ENCODE measurements at regions not wholly inside any gene's neighbourhood (a gene's known extent, or its start where the extent isn't known, plus 50 kb on each side); places are given as distances from the start of the nearest gene placed in this dataset.

GRCh38 chr3:99499235-99500158 is 138.9 kb upstream of the COL8A1 start:
- ATAC-seq = peak; percentile 57

GRCh38 chr3:99498550-99499234 is 139.7 kb upstream of the COL8A1 start:
- ATAC-seq = no peak

- no peak for ATAC-seq
These were observed 150.5 kb upstream of the COL8A1 start for GRCh38 chr3:99487894-99488293.

GRCh38 chr3:99485286-99485685 is 153.1 kb upstream of the COL8A1 start:
- no peak for ATAC-seq

- ATAC-seq = no peak
These were observed 153.5 kb upstream of the COL8A1 start for GRCh38 chr3:99484871-99485270.

GRCh38 chr3:99483841-99484240 is 154.6 kb upstream of the COL8A1 start:
- ATAC-seq = no peak

- ATAC-seq = no peak
These were observed 156.2 kb upstream of the COL8A1 start for GRCh38 chr3:99482191-99482590.

GRCh38 chr3:99481561-99481960 is 156.8 kb upstream of the COL8A1 start:
- ATAC-seq = no peak

- ATAC-seq = no peak
These were observed 158.6 kb upstream of the COL8A1 start for GRCh38 chr3:99479768-99480167.

GRCh38 chr3:99477650-99478049 is 160.7 kb upstream of the COL8A1 start:
- ATAC-seq = no peak

GRCh38 chr3:99475229-99475628 is 163.2 kb upstream of the COL8A1 start:
- ATAC-seq = no peak

- no peak for ATAC-seq
These were observed 163.6 kb upstream of the COL8A1 start for GRCh38 chr3:99474776-99475175.

- no peak for ATAC-seq
These were observed 165.1 kb upstream of the COL8A1 start for GRCh38 chr3:99473321-99473751.

- no peak for ATAC-seq
These were observed 166.0 kb upstream of the COL8A1 start for GRCh38 chr3:99472385-99472784.

GRCh38 chr3:99471353-99472323 is 166.8 kb upstream of the COL8A1 start:
- ATAC-seq = no peak

- ATAC-seq = no peak
These were observed 167.6 kb upstream of the COL8A1 start for GRCh38 chr3:99470841-99471240.

- ATAC-seq = no peak
These were observed 169.5 kb upstream of the COL8A1 start for GRCh38 chr3:99468918-99469317.

GRCh38 chr3:99467420-99467819 is 171.0 kb upstream of the COL8A1 start:
- no peak for ATAC-seq

- no peak for ATAC-seq
These were observed 172.1 kb upstream of the COL8A1 start for GRCh38 chr3:99466331-99466730.

GRCh38 chr3:99458013-99458412 is 180.4 kb upstream of the COL8A1 start:
- ATAC-seq = no peak

GRCh38 chr3:99442599-99442998 is 195.8 kb upstream of the COL8A1 start:
- no peak for ATAC-seq

- ATAC-seq = no peak
These were observed 198.5 kb upstream of the COL8A1 start for GRCh38 chr3:99439892-99440291.

- no peak for ATAC-seq
These were observed 204.2 kb upstream of the COL8A1 start for GRCh38 chr3:99434190-99434589.

Measured in esophagus mucosa (tissue), 1 donor.